ENCODE measurements at regions not wholly inside any gene's neighbourhood (a gene's known extent, or its start where the extent isn't known, plus 50 kb on each side); places are given as distances from the start of the nearest gene placed in this dataset.

- TF ChIP-seq CTCF (IDR thresholded peaks at IDR 0.05) (no peak), POLR2A (IDR thresholded peaks at IDR 0.05) (no peak)
Measured at GRCh38 chr3:66860771-66861170, 137.3 kb upstream of the KBTBD8 start.

Data from adrenal gland (tissue), 5 donors.